ENCODE measurements at regions not wholly inside any gene's neighbourhood (a gene's known extent, or its start where the extent isn't known, plus 50 kb on each side); places are given as distances from the start of the nearest gene placed in this dataset.

GRCh38 chr18:24695168-24695567 is 234.7 kb downstream of the HRH4 start:
- TF ChIP-seq CTCF (IDR thresholded peaks at IDR 0.05) = no peak
- no peak for TF ChIP-seq POLR2AphosphoS5 (IDR thresholded peaks at IDR 0.05; ENCODE audit: low read depth, low read length)
- TF ChIP-seq REST (IDR thresholded peaks at IDR 0.05; ENCODE audit: insufficient read depth in 1 of 2, low read depth in 2 of 2, low read length in 1 of 2) = no peak
- TF ChIP-seq SIN3A (IDR thresholded peaks at IDR 0.05; ENCODE audit: borderline replicate concordance, insufficient read depth, low read depth, low read length) = no peak
